Frontal cortex (tissue), 3 donors: ENCODE measurements at regions not wholly inside any gene's neighbourhood (a gene's known extent, or its start where the extent isn't known, plus 50 kb on each side); places are given as distances from the start of the nearest gene placed in this dataset.
"Not testable (repeated sequence)": the region's sequence is repeated elsewhere in the genome, so short reads cannot be mapped to it uniquely, and the experiment has no call there.

ENCODE experiments used
- DNase-seq, 2 donors: peaks; one replicate each; pipeline ENCODE4 v3.0.0; 2012; ENCODE audit warnings: low spot score in 2 of 2
- FAIRE-seq: peaks from 2 replicates; lab custom pipeline; 2012; peaks lifted over from hg19 to GRCh38; lab: Jason Lieb, UNC
- donor health status: control.
- donor health status: control.
- donor health status: control.

DNA sequence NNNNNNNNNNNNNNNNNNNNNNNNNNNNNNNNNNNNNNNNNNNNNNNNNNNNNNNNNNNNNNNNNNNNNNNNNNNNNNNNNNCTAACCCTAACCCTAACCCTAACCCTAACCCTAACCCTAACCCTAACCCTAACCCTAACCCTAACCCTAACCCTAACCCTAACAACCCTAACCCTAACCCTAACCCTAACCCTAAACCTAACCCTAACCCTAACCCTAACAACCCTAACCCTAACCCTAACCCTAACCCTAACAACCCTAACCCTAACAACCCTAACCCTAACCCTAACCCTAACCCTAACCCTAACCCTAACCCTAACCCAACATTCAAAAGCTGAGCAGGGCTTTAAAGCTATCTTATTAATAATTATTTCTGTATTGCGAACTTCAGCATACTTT lies 182.5 kb upstream of the FAM20C start:
- not testable (repeated sequence) for FAIRE-seq

DNA sequence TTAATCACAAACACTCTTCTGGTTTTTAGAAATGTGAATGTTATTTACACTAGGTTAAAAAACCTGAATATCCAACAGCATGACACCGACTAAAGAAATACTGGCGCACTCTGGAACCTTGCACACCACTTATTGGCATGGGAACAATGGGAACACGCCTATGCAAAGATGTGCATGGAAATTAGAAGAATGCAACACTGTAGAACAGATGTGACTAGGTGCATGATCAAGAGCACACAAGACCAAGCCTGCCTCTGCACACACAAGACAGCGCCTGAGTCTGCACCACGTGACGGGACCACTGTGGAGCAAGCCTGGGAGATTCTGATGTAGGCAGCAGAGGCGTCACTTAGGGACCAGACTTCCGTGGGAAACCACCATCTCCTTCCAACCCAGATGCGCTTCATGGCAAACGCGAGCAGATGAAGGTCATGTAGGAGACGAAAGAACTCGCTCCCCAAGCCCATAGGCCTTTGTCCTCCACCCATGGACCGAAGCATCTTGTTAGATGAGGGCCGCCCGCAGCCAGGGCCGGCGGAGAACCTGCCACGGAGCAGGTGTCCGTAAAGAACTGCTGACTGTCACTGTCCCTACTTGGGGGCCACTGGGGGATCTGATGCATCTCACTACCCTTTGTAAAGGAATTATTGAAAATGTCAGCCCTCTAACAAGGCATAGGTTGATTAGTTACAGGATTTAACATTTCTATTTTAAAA lies 159.6 kb upstream of the FAM20C start:
- DNase-seq, FAIRE-seq: not testable (repeated sequence)

More for the DNA sequence above, 182.5 kb upstream of the FAM20C start:
- not testable (repeated sequence) for DNase-seq

DNA sequence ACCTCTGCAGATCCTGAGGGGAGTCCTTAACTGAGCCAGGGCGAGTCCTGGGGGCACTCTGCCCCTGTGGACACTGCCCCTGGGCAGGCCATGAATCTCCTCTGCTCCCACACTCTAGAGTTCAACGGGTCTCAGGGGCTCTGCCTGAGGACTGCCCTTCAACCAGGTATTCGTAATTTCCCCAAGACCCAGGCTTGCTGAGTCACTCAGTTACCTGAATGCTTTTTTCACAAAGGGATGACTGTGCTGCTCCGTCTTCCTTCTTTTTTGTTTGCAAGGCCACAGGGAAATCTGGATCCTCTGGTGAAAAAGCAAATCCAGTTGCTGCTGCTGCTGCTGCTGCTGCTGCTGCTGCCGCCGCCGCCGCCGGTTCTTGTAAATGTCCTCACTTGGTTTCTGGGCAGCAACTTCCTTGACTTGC lies 157.2 kb upstream of the FAM20C start:
- not testable (repeated sequence) for FAIRE-seq, DNase-seq

DNA sequence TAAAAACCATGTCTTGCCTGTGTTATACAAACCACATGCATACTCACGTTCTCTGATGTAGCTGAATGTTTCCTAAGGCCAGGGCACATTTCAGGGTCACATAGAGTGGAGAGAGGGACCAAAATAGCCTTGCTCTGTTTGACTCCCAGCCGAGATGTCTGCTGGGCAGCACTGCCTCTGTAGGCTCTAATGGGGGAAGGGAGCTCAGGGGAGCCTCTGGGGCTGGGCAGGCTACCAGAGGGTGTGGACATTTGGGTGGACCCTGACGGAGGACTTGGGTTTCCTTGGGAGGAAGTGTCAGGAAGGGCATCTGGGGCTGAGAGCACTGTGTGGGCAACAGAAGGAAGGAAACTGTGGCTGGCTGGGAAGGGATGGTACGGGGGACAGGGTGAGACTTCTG lies 155.8 kb upstream of the FAM20C start:
- not testable (repeated sequence) for DNase-seq, FAIRE-seq

DNA sequence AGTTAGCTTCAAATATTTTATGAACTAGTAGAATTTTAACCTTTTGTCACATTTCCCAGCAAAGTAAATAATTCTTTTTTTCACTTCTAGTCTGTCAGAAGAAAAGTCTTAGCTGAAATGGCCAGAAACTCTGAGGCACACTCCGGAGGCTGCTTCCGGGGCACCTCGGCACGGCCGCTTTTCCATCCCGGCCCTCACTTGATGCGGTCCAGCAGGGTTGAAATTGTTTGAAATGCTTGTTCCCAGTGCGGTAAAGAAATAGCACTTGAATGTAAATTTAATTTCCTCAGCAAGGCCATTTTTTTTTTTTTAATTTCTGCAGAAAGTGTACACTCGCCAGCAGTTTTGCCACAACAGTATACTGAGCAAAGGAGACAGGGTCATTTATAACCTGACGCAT lies 154.7 kb upstream of the FAM20C start:
- not testable (repeated sequence) for FAIRE-seq, DNase-seq

DNA sequence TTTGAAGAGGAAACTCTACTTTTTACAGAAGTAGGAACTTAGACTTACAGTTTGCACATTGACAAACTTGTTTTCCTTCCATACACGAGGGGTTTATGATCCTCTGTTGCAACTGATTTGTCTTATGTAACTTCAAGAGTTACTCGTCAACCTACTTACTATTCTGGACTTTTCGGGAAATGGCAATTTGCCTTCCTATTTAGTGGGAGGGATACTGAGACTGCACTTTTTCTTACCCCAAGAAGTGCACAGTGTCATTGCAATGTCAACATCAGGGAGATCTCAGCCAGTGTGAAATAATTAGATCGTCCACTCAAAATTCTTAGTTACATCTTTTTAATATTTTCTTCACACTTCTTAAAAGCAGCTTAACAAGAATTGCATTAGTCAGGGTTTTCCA lies 153.9 kb upstream of the FAM20C start:
- not testable (repeated sequence) for FAIRE-seq, DNase-seq

DNA sequence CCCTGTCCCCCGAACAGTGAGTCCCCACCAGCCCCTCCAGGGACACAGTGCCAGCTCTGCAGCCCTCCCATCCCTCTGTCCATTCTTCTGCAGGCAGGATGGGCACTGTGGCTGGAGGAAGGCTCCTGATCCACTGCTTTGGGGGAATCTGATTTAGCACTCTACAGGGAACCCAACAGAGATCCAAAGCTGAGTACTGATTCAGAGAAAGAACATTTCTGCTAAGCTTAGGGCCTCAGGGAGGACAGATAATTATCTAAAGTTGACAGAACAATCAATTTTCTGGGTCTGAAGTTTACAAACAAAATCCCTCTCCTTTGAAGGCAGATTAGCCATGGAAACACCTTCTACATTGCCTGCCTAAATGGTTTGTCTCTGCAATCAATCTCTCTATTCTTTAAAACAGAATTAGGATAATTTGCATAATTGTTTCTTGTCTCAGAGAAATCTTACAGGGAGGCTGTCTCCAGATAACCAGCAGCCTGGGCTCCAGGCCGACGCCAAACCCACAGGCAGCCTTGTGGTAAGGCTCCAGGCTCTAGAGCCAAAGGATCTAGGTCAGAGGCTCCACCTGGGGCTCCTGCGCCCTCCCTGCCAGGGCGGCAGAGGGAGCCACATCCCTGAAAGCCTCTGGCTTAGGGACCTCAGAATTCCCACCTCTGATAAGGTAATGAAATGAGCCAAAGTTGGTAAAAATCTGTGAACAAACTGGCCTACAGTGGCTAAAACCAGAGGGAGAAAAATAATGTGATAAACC lies 152.2 kb upstream of the FAM20C start:
- not testable (repeated sequence) for DNase-seq, FAIRE-seq

DNA sequence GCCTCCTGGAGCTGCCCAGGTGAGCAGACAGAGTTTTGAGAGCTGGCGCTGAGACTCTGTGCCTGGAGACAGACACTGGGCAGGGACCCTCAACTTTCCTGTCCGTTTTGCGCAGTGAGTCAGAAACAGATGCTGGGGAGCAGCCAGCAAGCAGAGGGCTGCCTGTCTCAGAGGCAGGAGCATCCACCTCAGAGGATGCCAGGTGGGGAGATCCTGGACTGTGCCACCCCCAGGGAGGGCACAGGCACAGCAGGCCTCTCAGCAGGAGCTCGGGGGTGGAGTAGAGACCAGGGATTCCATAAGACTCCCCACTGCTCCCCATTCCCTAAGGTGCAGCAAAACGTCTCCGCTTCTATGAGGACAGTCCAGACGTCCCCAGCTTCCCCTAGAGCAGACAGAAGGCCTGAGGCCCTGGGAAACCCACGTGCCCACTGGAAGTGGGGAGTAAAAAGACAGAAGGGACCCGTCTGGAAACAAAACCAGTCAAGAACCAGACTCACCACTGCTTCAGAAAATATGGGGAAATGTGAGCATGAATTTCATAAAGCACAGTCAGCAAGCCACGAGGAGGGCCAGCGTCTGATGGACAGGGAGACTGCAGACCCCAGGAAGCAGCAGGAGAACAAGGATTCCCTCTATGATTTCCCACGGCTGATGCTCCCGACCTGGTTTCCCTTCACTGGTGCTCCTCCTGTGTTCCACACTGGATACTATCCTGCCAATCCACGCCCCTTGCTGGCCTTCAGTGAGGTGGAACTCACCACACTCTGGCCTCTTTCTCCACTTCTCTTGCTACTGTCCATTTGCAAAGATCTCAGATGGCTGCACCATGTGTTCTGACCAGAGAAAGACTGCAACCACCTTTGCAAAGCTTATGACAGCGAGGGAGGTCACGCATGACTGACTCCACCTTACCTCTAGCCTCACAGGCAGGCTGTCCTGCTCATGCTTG lies 151.3 kb upstream of the FAM20C start:
- FAIRE-seq, result no peak
- DNase-seq, result no peak

DNA sequence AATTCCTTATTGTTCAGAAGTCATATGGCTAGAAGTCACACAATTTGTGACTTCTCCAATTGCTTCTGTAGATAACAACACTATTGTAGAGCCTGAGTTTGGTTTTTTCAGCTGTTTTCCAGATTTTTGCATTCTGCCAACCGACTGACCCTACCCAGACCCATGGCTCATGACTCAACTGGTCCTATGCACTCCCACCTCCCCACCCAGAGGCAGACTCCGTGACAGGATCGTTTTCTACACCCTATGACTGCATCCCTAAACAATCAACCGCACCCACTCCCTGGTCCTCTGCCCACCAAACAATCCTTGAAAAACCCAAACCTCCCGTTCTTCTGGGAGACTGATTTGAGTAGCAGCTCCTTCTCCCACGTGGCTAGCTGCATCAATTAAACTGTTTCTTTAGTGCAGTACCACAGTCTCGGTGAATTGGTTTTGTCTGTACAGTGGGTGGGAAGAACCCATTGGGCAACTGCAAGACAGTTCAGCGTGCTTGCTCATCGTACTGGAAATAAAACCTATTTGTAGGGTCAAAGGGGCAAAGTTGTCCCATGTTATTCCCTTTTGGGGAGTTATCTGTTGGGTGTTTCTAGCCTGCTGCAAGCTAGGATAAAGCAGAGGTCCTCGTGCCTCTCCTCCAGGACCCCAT lies 150.3 kb upstream of the FAM20C start:
- no peak for DNase-seq
- no peak for FAIRE-seq

DNA sequence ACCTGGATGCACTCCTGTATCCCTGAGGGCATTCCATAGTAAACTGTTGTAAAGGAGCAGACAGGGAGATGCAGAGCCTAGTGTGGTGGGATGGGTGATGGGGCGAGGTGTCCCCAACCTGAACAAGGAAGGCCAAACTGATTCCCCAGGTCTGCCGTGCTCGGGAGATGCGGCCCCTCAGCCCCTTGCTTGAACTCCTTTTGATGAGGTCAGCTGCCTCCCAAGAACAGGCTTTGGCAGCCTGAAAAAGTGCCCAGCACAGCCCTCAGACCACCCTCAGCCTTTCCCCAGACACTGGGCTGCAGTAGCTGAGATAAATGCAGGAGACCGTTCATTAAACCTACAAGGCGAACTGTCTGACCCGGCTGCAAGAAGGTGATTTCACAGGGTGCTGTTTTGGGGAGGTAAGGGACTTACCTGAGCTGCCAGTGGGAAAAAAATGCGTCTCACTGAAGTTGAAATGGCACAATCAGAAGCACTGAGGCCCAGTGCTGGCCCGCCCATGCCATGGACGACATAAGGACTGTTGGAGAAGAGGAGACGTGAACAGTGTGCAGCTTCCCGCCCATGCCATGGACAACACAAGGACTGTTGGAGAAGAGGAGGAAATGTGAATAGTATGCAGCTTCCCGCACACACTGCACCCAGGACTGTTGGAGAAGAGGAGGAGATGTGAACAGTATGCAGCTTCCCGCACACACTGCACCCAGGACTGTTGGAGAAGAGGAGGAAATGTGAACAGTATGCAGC lies 148.4 kb upstream of the FAM20C start:
- no peak for FAIRE-seq
- DNase-seq, result no peak

DNA sequence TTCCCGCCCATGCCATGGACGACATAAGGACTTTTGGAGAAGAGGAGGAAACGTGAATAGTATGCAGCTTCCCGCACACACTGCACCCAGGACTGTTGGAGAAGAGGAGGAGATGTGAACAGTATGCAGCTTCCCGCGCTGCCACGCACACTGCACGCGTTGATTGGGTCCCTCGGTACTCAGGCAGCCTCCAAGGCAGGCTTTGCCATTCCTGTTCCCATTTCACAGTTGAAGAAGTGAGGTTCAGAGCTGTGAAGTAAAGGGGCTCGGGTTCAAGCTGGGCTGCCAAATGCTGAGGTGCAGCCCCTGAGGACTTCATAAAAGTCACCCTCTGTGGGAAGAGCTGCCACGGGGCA lies 147.9 kb upstream of the FAM20C start:
- no peak for FAIRE-seq

DNA sequence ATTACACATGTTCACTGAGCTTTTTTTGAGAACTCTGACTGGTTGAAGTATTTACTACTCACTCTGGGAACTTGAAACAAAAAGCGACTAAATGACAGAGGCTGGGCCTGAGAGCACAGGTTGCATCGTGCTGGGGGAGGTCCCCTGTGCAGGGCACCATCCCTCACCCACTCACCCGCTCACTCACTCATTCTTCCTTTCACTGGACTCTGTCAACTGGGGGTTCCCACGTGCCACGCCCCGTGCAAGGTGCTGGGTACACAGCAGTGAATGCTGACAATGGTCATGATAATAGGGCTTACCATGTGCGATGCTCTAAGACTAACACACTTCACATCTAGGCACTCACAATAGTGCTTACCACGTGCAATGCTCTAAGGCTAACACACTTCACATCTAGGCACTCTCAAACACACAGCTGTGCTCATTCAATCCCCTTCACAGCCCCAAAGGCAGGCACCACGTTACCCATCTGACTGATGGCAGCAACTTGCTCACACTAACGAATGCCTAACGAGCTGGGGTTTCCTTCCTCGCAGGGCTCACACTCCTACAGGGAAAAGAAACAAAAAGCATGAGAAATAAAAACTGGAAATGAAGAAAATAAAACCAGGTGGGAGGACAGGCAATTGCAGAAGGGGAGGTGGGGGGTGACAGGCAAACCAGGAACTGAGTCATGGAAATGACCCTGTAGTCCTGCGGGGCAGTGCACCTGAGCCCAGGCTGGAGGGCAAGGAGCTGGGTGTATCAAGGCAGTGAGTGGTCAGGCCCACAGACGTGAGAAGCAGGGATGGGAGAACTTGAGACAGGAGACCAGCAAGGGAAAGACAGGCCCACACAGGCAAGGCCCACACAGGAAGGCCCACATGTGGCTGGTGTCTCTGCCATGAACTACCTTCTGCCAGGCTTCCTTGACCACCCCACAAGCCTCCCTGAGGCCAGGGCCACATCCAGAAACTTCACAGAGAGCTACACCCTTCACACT lies 147.0 kb upstream of the FAM20C start:
- no peak for DNase-seq
- no peak for FAIRE-seq

More for the DNA sequence above, 147.9 kb upstream of the FAM20C start:
- DNase-seq, result no peak

DNA sequence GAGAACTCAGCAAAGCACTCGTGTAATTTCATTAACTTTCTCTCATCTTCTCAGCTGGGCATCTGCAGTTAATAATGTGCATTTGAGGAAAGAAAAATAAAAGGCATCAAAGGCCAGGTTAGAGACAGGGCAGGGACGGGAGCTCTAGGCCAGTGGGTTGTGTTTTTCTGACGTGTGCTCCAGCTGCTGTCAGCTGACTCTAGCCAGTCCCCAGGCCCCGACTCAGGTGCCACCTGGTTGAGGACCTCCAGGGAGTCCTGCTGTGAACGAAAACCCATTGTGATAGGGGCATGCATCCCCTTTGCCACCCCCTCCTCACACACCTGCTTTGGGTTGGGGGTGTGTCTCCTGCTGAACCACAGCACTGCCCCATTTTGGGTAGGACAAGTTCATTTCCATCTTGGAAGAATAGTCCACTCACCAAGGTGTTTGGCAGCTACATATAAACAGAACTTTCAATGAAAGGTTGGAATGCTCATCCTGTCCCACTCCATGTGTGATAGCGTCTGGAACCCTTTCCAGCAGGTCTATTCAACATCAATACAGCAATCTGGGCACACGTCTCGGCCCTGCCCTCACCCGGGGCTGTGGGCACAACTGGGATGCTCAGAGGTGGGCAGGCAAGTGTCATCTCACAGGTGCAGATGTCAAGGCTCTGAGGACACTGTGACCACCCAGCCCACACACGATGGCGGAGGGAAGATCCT lies 146.1 kb upstream of the FAM20C start:
- FAIRE-seq, result no peak
- DNase-seq, result no peak

DNA sequence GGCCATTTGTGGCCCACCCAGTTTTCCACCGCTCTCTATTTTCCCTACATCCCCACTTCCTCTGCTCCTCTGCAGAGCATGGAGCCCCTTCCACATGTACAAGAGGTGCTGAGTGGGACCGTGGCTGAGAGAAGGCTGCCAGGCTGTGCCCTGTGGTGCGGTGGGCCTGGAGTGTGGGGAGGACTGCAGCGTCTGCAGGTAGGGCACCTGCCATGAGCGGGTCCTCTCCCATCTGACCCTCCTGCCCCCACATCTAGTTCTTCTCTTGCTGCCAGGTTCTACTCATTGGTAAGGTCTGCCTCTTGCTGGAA lies 145.6 kb upstream of the FAM20C start:
- no peak for DNase-seq
- FAIRE-seq, result no peak

DNA sequence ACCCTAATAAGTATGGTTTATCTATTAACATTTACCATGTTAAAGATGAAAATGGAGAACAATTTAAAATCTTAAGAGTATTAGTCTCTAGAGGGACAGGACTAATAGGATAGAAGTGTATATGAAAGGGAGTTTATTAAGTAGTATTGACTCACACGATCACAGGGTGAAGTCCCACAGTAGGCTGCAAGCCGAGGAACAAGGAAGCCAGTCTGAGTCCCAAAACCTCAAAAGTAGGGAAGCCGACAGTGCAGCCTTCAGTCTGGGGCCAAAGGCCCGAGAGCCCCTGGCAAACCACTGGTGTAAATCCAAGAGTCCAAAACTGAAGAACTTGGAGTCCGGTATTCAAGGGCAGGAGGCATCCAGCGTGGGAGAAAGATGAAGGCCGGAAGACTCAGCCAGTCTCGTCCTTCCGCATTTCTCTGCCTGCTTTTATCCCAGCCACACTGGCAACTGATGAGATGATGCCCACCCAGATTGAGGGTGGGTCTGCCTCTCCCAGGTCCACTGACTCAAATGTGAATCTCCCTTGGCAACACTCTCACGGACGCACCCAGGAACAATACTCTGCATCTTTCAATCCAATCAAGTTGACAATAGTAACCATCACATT lies 140.8 kb upstream of the FAM20C start:
- no peak for FAIRE-seq

DNA sequence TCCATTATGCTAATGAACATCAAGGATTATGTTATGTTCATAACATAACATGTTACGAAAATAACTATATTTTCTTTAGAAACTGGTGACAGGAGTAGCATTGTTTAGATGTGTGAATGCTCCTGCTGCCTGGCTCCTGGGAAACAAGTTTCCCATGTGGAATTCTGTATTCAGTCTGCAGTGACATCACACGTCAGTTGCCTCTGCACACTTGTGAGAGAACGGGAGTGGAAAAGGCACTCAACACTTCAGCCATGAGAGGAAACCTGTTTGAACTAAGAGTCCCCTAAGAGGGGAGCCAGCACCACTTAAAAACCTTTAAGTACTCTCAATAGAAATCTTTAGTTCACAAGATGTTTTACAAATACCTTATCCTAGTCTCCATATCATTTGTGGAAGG lies 140.3 kb upstream of the FAM20C start:
- no peak for FAIRE-seq

More for the DNA sequence above, 140.8 kb upstream of the FAM20C start:
- no peak for DNase-seq

DNA sequence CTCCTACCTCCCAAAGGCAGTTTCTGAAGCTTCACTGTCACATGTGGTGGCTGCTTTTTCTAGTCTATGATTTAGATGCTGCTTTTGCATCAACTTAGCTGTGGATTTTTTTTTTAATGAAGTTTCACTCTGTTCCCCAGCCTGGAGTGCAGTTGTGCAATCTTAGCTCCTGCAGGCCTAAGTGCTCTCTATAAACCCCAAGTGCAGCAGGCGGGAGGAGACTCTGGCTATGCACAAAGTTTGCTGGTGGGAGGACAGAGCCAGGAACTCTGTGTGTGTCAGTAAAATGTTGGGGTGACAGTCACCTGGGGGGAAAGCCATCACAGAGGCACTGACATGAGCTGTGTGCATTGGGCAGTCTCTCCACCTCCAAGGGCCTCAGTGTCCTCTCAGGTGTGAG lies 138.8 kb upstream of the FAM20C start:
- DNase-seq, result no peak
- no peak for FAIRE-seq

More for the DNA sequence above, 140.3 kb upstream of the FAM20C start:
- DNase-seq, result no peak
